SH-SY5Y (cell line): ENCODE measurements at regions not wholly inside any gene's neighbourhood (a gene's known extent, or its start where the extent isn't known, plus 50 kb on each side); places are given as distances from the start of the nearest gene placed in this dataset.

Experiments
- GATA2 ChIP-seq: IDR thresholded peaks from 2 replicates; pipeline ENCODE4 v1.6.1; 2011; ENCODE audit warnings: mild to moderate bottlenecking, low read depth, low read length
- GATA3 ChIP-seq: IDR thresholded peaks from 2 replicates; pipeline ENCODE4 v1.6.1; 2011; ENCODE audit warnings: low read depth, mild to moderate bottlenecking, low read length, moderate library complexity

GRCh38 chr1:217079584-217079983 is 356.4 kb upstream of the ESRRG start:
- no peak for TF ChIP-seq GATA2
- TF ChIP-seq GATA3 = no peak
